HEK293T (cell line): ENCODE measurements at regions not wholly inside any gene's neighbourhood (a gene's known extent, or its start where the extent isn't known, plus 50 kb on each side); places are given as distances from the start of the nearest gene placed in this dataset.

Source experiments
- BHLHE40 ChIP-seq: fragments of 450-650 bp; IDR thresholded peaks from 2 replicates; pipeline ENCODE4 v1.6.1; 2016; ENCODE audit warnings: mild to moderate bottlenecking, moderate library complexity, borderline replicate concordance
- CTBP1 ChIP-seq: fragments of 450-650 bp; IDR thresholded peaks from 2 replicates; pipeline ENCODE4 v1.6.1; 2016; ENCODE audit warnings: borderline replicate concordance
- ELF4 ChIP-seq: fragments of 450-650 bp; IDR thresholded peaks from 2 replicates; pipeline ENCODE4 v1.6.1; 2017; ENCODE audit warnings: antibody characterized with exemption
- FOXA1 ChIP-seq: fragments of 450-650 bp; IDR thresholded peaks from 2 replicates; pipeline ENCODE4 v1.6.1; 2016; ENCODE audit warnings: mild to moderate bottlenecking
- FOXM1 ChIP-seq: fragments of 450-650 bp; IDR thresholded peaks from 2 replicates; pipeline ENCODE4 v1.6.1; 2017; ENCODE audit warnings: mild to moderate bottlenecking, borderline replicate concordance
- SP1 ChIP-seq: fragments of 450-650 bp; IDR thresholded peaks from 2 replicates; pipeline ENCODE4 v1.6.1; 2017
- TARDBP ChIP-seq: fragments of 450-650 bp; IDR thresholded peaks from 2 replicates; pipeline ENCODE4 v1.6.1; 2016
- ZNF384 ChIP-seq: fragments of 450-650 bp; IDR thresholded peaks from 2 replicates; pipeline ENCODE4 v1.6.1; 2016

GRCh38 chr12:89015419-89015818, 336.9 kb downstream of the DUSP6 start:
- TF ChIP-seq BHLHE40 (no peak), ZNF384 (no peak), SP1 (no peak), FOXA1 (no peak), TARDBP (no peak), CTBP1 (no peak), FOXM1 (no peak), ELF4 (no peak)
